ENCODE measurements at regions not wholly inside any gene's neighbourhood (a gene's known extent, or its start where the extent isn't known, plus 50 kb on each side); places are given as distances from the start of the nearest gene placed in this dataset.

DNA sequence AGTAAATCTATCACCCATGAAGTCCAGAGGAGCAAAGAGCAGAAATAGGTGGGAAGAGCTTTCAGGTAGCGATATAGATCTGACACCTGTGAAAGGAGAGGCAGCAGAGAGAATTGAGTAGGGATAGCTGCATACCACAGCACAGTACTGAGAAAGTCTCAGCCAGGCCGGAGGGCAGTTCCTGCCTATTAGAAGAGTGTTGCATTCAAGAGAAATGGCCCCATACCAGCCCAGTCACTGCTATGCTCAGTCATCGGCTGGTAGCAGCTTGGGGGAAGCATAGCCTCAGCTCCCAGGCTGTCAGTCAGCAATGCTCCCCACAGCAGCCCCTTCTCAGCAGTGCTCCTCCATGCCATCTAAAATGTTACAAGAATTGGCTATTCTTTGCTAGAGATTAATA is 285.1 kb upstream of the CDH6 start:
- Histone ChIP-seq H3K9me1 (replicated peaks; ENCODE audit: control insufficient read depth, extremely low read depth, insufficient read depth, low read length) (no peaks in the 10 kb centered on the region), H3K79me2 (ENCODE audit: control insufficient read depth, insufficient read depth, low read length) (no peaks in the 10 kb centered on the region), H2AFZ (ENCODE audit: low read depth, low read length) (no peak overlapping the region), H3K9me3 (replicated peaks; ENCODE audit: control insufficient read depth, insufficient read depth, low read length) (no peaks in the 10 kb centered on the region), H3K27ac (ENCODE audit: insufficient read depth, low read depth, low read length) (no peak overlapping the region), H3K27me3 (ENCODE audit: control insufficient read depth in 2 of 2, insufficient read depth in 2 of 2, low read length in 2 of 2) (no peaks in the 10 kb centered on the region), H3K4me1 (ENCODE audit: control insufficient read depth, extremely low read depth, insufficient read depth, low read length) (no peaks in the 10 kb centered on the region), H3K9ac (replicated peaks; ENCODE audit: extremely low read depth, insufficient read depth, low read length) (no peak overlapping the region), H3K4me3 (replicated peaks in 1 of 3; ENCODE audit: insufficient read depth in 1 of 3, low read depth in 1 of 3, low read length in 3 of 3) (no peak overlapping the region), H3K4me2 (ENCODE audit: insufficient read depth, low read length) (no peak overlapping the region), H4K20me1 (replicated peaks; ENCODE audit: control insufficient read depth, extremely low read depth, insufficient read depth, low read length) (no peaks in the 10 kb centered on the region), H3K36me3 (ENCODE audit: control insufficient read depth in 2 of 2, extremely low read depth in 1 of 2, insufficient read depth in 2 of 2, low read length in 2 of 2) (no peaks in the 10 kb centered on the region)
- ChIA-PET CTCF (no interaction called here), POLR2A (no interaction called here)
- BruUV-seq (replicated peaks), result no TSS peak
- DNase-seq (ENCODE audit: low read depth, low spot score) (no peak), FAIRE-seq (no peak)
- intact Hi-C loops (cut with micrococcal nuclease) (no loop called here), dilution Hi-C loops (cut with MboI; ENCODE audit: extremely low pct_ligation_motif_present, low sequenced_read_pairs) (no loop called here)
- TF ChIP-seq, protein P1, sequence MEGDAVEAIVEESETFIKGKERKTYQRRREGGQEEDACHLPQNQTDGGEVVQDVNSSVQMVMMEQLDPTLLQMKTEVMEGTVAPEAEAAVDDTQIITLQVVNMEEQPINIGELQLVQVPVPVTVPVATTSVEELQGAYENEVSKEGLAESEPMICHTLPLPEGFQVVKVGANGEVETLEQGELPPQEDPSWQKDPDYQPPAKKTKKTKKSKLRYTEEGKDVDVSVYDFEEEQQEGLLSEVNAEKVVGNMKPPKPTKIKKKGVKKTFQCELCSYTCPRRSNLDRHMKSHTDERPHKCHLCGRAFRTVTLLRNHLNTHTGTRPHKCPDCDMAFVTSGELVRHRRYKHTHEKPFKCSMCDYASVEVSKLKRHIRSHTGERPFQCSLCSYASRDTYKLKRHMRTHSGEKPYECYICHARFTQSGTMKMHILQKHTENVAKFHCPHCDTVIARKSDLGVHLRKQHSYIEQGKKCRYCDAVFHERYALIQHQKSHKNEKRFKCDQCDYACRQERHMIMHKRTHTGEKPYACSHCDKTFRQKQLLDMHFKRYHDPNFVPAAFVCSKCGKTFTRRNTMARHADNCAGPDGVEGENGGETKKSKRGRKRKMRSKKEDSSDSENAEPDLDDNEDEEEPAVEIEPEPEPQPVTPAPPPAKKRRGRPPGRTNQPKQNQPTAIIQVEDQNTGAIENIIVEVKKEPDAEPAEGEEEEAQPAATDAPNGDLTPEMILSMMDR (IDR thresholded peaks at IDR 0.05; ENCODE audit: extremely low read depth in 1 of 2, insufficient read depth in 1 of 2, low read depth in 1 of 2, low read length in 2 of 2), result no peak
- TF ChIP-seq JUN (IDR thresholded peaks at IDR 0.05; ENCODE audit: borderline replicate concordance, insufficient read depth, insufficient read length, low read depth) (no peak), MYC (IDR thresholded peaks at IDR 0.05; ENCODE audit: low read depth, low read length) (no peak), GATA2 (IDR thresholded peaks at IDR 0.05; ENCODE audit: insufficient read depth, insufficient read length, low read depth, low read length) (no peak), POLR2A (IDR thresholded peaks at IDR 0.05; ENCODE audit: low read depth, low read length) (no peak), POLR2AphosphoS5 (IDR thresholded peaks at IDR 0.05; ENCODE audit: insufficient read depth, low read depth, low read length) (no peak), FOS (IDR thresholded peaks at IDR 0.05; ENCODE audit: borderline replicate concordance, insufficient read depth, low read length) (no peak), EZH2 (IDR thresholded peaks at IDR 0.05; ENCODE audit: borderline replicate concordance, low read depth, low read length, severe bottlenecking) (no peak)
- TF ChIP-seq, protein P2, sequence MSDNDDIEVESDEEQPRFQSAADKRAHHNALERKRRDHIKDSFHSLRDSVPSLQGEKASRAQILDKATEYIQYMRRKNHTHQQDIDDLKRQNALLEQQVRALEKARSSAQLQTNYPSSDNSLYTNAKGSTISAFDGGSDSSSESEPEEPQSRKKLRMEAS (IDR thresholded peaks at IDR 0.05; ENCODE audit: insufficient read depth, insufficient read length), result no peak

Data from endothelial cell of umbilical vein (primary cell).